ENCODE measurements at regions not wholly inside any gene's neighbourhood (a gene's known extent, or its start where the extent isn't known, plus 50 kb on each side); places are given as distances from the start of the nearest gene placed in this dataset.
"Not testable (repeated sequence)": the region's sequence is repeated elsewhere in the genome, so short reads cannot be mapped to it uniquely, and the experiment has no call there.

GRCh38 chr13:22979952-22980351 lies 200.8 kb upstream of the SGCG start:
- no peak for DNase-seq (ENCODE audit: low spot score)

GRCh38 chr13:22980936-22981335 lies 199.8 kb upstream of the SGCG start:
- DNase-seq (ENCODE audit: low spot score), result no peak

GRCh38 chr13:22993148-22993547 lies 187.6 kb upstream of the SGCG start:
- no peak for DNase-seq (ENCODE audit: low spot score)

GRCh38 chr13:23003446-23003845 lies 177.3 kb upstream of the SGCG start:
- DNase-seq (ENCODE audit: low spot score), result no peak

- DNase-seq (ENCODE audit: low spot score), result no peak
Observed at GRCh38 chr13:23007426-23007825, 173.4 kb upstream of the SGCG start.

GRCh38 chr13:23018143-23018542 lies 162.6 kb upstream of the SGCG start:
- no peak for DNase-seq (ENCODE audit: low spot score)

- DNase-seq (ENCODE audit: low spot score), result peak; percentile 38
Observed at GRCh38 chr13:23020246-23020843, 160.4 kb upstream of the SGCG start.

- no peak for DNase-seq (ENCODE audit: low spot score)
Observed at GRCh38 chr13:23021906-23022305, 158.9 kb upstream of the SGCG start.

GRCh38 chr13:23022704-23023103 lies 158.1 kb upstream of the SGCG start:
- DNase-seq (ENCODE audit: low spot score), result no peak

GRCh38 chr13:23025864-23026608 lies 154.7 kb upstream of the SGCG start:
- no peak for DNase-seq (ENCODE audit: low spot score)

GRCh38 chr13:23039266-23039935 lies 141.4 kb upstream of the SGCG start:
- DNase-seq (ENCODE audit: low spot score), result no peak

- DNase-seq (ENCODE audit: low spot score), result no peak
Observed at GRCh38 chr13:23042181-23042580, 138.6 kb upstream of the SGCG start.

GRCh38 chr13:23044906-23045305 lies 135.9 kb upstream of the SGCG start:
- no peak for DNase-seq (ENCODE audit: low spot score)

GRCh38 chr13:23050126-23050525 lies 130.7 kb upstream of the SGCG start:
- DNase-seq (ENCODE audit: low spot score), result no peak

GRCh38 chr13:23053711-23054110 lies 127.1 kb upstream of the SGCG start:
- not testable (repeated sequence) for DNase-seq (ENCODE audit: low spot score)

- no peak for DNase-seq (ENCODE audit: low spot score)
Observed at GRCh38 chr13:23059173-23059572, 121.6 kb upstream of the SGCG start.

GRCh38 chr13:23060959-23061358 lies 119.8 kb upstream of the SGCG start:
- DNase-seq (ENCODE audit: low spot score), result no peak

- DNase-seq (ENCODE audit: low spot score), result no peak
Observed at GRCh38 chr13:23067129-23067528, 113.7 kb upstream of the SGCG start.

GRCh38 chr13:23069566-23069965 lies 111.2 kb upstream of the SGCG start:
- DNase-seq (ENCODE audit: low spot score), result peak; percentile 68

GRCh38 chr13:23074075-23074828 lies 106.5 kb upstream of the SGCG start:
- no peak for DNase-seq (ENCODE audit: low spot score)

- DNase-seq (ENCODE audit: low spot score), result peak; percentile 63
Observed at GRCh38 chr13:23081220-23081619, 99.6 kb upstream of the SGCG start.

GRCh38 chr13:23081901-23082300 lies 98.9 kb upstream of the SGCG start:
- DNase-seq (ENCODE audit: low spot score), result no peak
